ENCODE measurements at regions not wholly inside any gene's neighbourhood (a gene's known extent, or its start where the extent isn't known, plus 50 kb on each side); places are given as distances from the start of the nearest gene placed in this dataset.
"Not testable (repeated sequence)": the region's sequence is repeated elsewhere in the genome, so short reads cannot be mapped to it uniquely, and the experiment has no call there.

DNA sequence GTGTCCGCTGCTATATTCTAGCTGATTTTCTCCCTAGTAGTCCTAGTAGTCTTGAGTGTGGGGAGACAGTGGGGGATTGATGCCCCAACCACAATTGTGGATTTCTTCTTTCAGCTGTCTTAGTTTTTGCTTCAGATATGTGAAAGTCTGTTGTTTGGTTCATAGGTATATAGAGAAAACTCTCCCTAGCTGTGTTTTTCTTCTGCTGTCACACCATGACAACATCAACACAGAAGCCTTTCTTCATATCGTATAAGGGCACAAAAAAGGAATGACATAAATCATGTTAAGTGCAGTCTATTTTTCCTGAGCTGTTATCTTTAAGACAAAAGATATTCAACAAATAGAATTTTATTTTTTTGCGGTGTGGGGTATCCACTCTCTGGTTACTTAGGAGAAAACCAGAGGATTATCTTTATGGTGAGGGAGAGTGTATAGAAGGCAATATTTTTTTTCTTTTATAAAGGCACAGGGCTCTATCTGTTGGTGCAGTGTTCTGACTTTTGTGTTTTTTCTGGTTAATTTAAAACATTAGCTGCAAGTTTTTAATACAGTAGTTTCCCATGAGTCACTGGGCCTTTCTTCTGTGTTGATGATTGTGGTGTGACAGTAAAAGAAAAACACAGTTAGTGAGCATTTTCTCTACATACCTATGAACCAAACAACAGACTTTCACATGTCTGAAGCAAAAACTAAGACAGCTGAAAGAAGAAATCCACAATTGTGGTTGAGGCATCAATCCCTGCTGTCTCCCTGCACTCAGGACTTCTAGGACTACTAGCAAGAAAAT is 139.3 kb upstream of the PLGLB2 start:
- H3K4me3 ChIP-seq (ENCODE audit: low read depth, low read length); CTCF ChIA-PET; POLR2A ChIA-PET: not testable (repeated sequence)

DNA sequence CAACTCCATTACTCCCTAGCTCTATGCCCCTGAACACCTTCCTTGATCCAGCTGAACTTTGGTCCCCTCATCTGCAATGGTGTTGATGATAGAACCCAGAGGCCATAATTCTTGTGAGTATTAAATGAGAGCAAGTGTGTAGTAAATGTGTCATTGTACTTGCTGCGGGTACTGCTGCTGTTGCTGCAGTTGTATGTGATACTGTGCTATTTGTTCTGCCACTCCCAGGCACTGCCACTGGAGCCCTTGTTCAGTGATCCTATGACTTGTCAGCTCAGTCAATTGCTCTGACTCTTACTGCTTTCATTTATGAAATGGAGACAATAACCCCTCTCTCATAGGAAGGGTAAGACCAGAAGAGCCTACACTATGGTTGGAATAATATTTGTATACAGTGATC is 136.9 kb upstream of the PLGLB2 start:
- H3K4me1 ChIP-seq (ENCODE audit: control insufficient read depth, insufficient read depth, low read length); H3K9me3 ChIP-seq (ENCODE audit: control insufficient read depth, insufficient read depth, low read depth, low read length); CTCF ChIA-PET; H3K4me3 ChIP-seq (ENCODE audit: low read depth, low read length); H3K27ac ChIP-seq (ENCODE audit: extremely low read depth, low read depth, low read length); H3K36me3 ChIP-seq (ENCODE audit: control insufficient read depth in 2 of 2, insufficient read depth in 1 of 2, low read length in 2 of 2); POLR2A ChIA-PET: not testable (repeated sequence)

More for the DNA sequence above, 139.3 kb upstream of the PLGLB2 start:
- H3K27ac ChIP-seq (ENCODE audit: extremely low read depth, low read depth, low read length); H3K4me1 ChIP-seq (ENCODE audit: control insufficient read depth, insufficient read depth, low read length); H3K9me3 ChIP-seq (ENCODE audit: control insufficient read depth, insufficient read depth, low read depth, low read length); H3K36me3 ChIP-seq (ENCODE audit: control insufficient read depth in 2 of 2, insufficient read depth in 1 of 2, low read length in 2 of 2): not testable (repeated sequence)

DNA sequence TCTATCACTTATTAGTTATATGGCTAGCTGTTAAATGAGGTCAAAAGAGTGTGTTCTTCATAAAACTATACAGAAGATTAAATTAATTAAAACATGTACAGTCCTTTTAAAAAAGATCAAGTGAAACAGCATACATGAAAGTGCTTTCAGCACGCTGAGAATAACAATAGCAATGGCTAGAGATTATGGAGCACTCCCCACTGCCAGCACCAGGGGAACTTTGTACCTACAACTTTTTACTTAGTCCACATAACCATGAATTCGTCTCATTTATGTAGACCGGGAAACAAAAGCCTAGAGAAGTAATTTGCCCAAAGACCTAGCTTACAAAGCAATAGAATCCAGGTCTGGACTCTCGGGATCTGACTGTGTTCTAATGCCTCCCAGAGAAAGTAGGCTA is 136.5 kb upstream of the PLGLB2 start:
- H3K27ac ChIP-seq (ENCODE audit: extremely low read depth, low read depth, low read length); H3K9me3 ChIP-seq (ENCODE audit: control insufficient read depth, insufficient read depth, low read depth, low read length); POLR2A ChIA-PET; H3K4me3 ChIP-seq (ENCODE audit: low read depth, low read length); H3K4me1 ChIP-seq (ENCODE audit: control insufficient read depth, insufficient read depth, low read length); CTCF ChIA-PET; H3K36me3 ChIP-seq (ENCODE audit: control insufficient read depth in 2 of 2, insufficient read depth in 1 of 2, low read length in 2 of 2): not testable (repeated sequence)

DNA sequence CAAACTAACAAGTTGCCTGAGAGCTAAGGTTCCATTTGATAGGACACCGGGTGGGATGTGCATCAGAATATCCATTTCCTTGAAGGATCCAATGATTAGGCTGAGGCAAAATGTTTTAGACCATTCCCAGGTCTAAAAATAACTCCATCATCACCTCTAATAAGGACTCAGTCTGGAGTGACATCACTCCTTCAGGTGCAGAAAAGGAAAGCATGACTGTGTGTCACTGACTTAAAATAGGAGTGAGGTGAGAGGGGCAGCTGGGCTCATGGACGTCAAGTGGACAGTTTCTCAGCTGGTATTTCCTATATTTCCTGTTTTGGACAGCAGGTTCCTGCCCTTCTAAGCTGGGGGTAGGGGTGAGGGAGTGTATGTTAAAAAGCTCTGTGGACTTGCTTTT is 135.9 kb upstream of the PLGLB2 start:
- CTCF ChIA-PET; H3K4me3 ChIP-seq (ENCODE audit: low read depth, low read length); H3K27ac ChIP-seq (ENCODE audit: extremely low read depth, low read depth, low read length); H3K36me3 ChIP-seq (ENCODE audit: control insufficient read depth in 2 of 2, insufficient read depth in 1 of 2, low read length in 2 of 2); POLR2A ChIA-PET; H3K9me3 ChIP-seq (ENCODE audit: control insufficient read depth, insufficient read depth, low read depth, low read length); H3K4me1 ChIP-seq (ENCODE audit: control insufficient read depth, insufficient read depth, low read length): not testable (repeated sequence)

DNA sequence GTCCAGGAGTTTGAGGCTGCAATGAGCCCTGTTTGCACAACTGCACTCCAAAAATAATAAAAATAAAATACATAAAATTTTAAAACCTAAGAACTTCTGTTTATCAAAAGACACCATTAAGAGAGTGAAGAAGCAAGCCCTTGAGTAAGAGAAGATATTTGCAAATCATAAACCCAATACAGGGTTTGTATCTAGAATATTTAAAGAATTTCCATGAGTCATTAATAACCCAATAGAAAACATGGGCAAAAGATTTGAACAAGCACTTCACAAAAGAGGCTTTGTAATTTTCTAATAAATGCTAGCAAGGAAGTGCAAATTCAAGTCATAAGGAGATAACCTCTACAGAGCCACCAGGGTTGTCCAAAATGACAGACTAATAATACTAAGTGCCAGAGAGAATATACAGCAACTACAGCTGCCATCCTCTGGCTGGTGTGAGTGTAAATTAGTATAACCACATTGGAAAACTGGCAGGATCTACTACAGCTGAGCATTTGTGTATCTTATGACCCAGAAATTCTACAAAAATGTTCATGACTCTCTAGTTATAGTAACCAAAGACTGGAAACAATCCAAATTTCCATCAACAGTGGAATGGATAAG is 133.0 kb upstream of the PLGLB2 start:
- CTCF ChIA-PET; H3K36me3 ChIP-seq (ENCODE audit: control insufficient read depth in 2 of 2, insufficient read depth in 1 of 2, low read length in 2 of 2); H3K27ac ChIP-seq (ENCODE audit: extremely low read depth, low read depth, low read length); H3K4me1 ChIP-seq (ENCODE audit: control insufficient read depth, insufficient read depth, low read length); H3K4me3 ChIP-seq (ENCODE audit: low read depth, low read length); POLR2A ChIA-PET; H3K9me3 ChIP-seq (ENCODE audit: control insufficient read depth, insufficient read depth, low read depth, low read length): not testable (repeated sequence)

DNA sequence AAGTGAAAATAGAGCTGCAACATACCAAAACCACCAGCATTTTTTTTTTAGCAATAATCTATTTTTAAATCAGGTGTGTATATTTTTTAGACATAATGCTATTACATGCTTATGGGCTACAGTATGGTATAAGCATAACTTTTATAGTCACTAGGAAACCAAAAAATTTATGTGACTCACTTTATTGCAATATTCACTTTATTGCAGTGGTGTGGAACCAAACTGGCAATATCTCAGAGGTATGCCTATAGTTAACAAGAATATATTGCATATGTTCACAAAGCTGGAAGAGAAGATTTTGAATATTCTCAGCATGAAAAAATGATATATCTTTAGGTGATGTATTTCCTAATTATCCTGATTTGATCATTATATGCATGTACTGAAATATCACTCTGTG is 128.8 kb upstream of the PLGLB2 start:
- POLR2A ChIA-PET, CTCF ChIA-PET: not testable (repeated sequence)

DNA sequence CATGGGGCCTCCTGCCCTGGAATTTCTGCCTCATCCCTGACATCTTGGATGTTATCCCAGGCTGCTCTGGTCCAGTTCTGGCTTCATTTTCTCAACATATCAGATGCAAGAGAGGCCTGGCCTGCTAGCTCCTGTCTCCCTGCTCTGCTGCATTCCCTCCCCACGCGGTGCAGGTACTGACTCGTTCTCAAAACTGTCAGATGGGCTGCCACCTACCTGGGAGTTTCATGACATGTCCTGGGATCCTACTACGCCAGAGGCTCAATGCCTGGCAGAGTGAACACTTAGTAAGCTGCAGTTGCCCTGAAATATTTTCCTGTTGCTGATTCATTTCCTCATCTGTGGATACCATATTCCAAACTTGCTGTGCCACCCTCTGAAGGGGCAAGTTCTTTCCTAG is 126.7 kb upstream of the PLGLB2 start:
- H3K27ac ChIP-seq (ENCODE audit: extremely low read depth, low read depth, low read length); CTCF ChIA-PET; H3K4me3 ChIP-seq (ENCODE audit: low read depth, low read length); H3K36me3 ChIP-seq (ENCODE audit: control insufficient read depth in 2 of 2, insufficient read depth in 1 of 2, low read length in 2 of 2); H3K9me3 ChIP-seq (ENCODE audit: control insufficient read depth, insufficient read depth, low read depth, low read length); POLR2A ChIA-PET; H3K4me1 ChIP-seq (ENCODE audit: control insufficient read depth, insufficient read depth, low read length): not testable (repeated sequence)

More for the DNA sequence above, 128.8 kb upstream of the PLGLB2 start:
- H3K4me1 ChIP-seq (ENCODE audit: control insufficient read depth, insufficient read depth, low read length); H3K9me3 ChIP-seq (ENCODE audit: control insufficient read depth, insufficient read depth, low read depth, low read length); H3K4me3 ChIP-seq (ENCODE audit: low read depth, low read length); H3K27ac ChIP-seq (ENCODE audit: extremely low read depth, low read depth, low read length); H3K36me3 ChIP-seq (ENCODE audit: control insufficient read depth in 2 of 2, insufficient read depth in 1 of 2, low read length in 2 of 2): not testable (repeated sequence)

DNA sequence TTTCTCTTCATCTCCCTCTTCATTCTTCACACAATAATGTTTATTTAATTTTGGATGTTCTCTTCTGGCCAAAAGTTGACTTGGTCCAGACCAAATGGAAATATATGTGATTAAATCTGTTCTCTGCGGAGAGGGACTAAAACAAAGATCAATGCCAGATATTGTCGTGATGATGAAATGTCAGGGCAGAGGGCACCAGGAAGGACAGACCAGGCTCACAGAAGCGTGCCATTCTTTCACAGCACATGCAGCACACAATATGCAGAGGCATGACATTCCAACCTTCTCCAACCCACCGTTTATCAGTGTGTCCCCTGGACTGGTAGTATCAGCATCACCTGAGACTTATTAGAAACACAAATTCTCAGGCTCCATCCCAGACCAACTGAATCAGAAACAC is 125.2 kb upstream of the PLGLB2 start:
- H3K36me3 ChIP-seq (ENCODE audit: control insufficient read depth in 2 of 2, insufficient read depth in 1 of 2, low read length in 2 of 2); H3K4me3 ChIP-seq (ENCODE audit: low read depth, low read length); H3K4me1 ChIP-seq (ENCODE audit: control insufficient read depth, insufficient read depth, low read length); H3K9me3 ChIP-seq (ENCODE audit: control insufficient read depth, insufficient read depth, low read depth, low read length); CTCF ChIA-PET; H3K27ac ChIP-seq (ENCODE audit: extremely low read depth, low read depth, low read length); POLR2A ChIA-PET: not testable (repeated sequence)

DNA sequence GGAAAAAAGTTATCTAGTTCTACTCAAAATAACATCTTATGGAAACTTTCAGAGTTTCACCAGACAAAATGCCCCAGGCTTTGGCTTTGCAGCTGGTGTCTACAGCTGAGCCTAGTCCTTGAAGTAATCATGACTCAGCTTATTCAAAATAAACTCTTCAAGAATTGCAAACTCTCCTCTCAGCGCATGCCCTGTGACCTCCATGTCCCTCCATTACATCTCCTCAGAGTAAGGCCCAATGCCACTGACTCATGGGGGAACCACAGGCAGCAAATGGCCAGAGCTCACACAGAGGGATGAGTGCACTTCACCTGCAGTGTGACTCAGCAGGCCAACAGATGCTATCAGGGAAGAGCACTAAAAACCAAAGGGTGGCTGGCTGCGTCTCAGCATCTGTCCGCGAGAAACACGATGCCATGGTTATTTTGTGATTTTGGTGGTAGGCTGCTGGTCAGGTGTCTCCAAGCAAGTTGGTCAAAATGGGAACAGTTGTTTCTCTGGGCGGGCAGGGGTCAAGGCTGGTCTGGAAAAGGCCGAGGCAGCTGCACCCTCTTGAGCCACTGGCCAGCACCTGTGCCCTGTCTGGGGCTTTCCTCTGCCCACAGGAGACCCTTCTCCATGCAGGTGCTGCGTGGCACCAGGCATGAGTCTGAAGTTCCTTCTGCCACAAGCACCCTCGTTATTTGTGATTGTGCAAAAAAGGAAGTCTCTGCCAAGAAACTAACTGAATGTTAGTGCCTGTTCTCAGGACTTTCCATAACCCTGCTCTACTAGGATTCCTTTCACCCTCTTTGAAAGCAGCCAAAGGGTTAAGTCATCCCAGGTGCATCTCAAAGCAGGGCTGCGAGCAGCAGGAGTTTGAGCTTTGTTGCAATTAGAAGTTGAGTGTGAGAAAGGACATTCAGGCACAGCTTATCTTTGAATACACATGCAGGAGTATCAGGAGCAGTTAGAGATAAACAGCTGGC is 118.1 kb upstream of the PLGLB2 start:
- CTCF ChIA-PET; POLR2A ChIA-PET; H3K36me3 ChIP-seq (ENCODE audit: control insufficient read depth in 2 of 2, insufficient read depth in 1 of 2, low read length in 2 of 2); H3K4me3 ChIP-seq (ENCODE audit: low read depth, low read length); H3K27ac ChIP-seq (ENCODE audit: extremely low read depth, low read depth, low read length); H3K9me3 ChIP-seq (ENCODE audit: control insufficient read depth, insufficient read depth, low read depth, low read length); H3K4me1 ChIP-seq (ENCODE audit: control insufficient read depth, insufficient read depth, low read length): not testable (repeated sequence)

DNA sequence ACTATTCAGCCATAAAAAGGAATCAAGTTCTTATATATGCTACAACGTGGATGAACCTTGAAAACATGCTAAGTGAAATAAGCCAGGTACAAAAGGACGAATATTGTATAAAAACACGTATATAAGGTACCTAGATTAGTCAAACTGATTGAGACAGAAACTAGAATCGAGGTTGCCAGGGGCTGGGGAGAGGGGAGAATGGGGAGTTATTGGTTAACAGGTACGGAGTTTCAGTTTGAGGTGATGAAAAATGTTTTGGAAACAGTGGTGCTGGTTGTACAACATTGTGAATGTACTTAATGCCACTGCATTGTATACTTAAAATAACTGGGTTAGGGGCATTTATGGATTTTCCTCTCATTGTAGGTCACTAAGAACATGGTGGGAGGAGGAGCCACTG is 117.0 kb upstream of the PLGLB2 start:
- POLR2A ChIA-PET; CTCF ChIA-PET; H3K4me1 ChIP-seq (ENCODE audit: control insufficient read depth, insufficient read depth, low read length); H3K36me3 ChIP-seq (ENCODE audit: control insufficient read depth in 2 of 2, insufficient read depth in 1 of 2, low read length in 2 of 2); H3K9me3 ChIP-seq (ENCODE audit: control insufficient read depth, insufficient read depth, low read depth, low read length); H3K27ac ChIP-seq (ENCODE audit: extremely low read depth, low read depth, low read length); H3K4me3 ChIP-seq (ENCODE audit: low read depth, low read length): not testable (repeated sequence)

DNA sequence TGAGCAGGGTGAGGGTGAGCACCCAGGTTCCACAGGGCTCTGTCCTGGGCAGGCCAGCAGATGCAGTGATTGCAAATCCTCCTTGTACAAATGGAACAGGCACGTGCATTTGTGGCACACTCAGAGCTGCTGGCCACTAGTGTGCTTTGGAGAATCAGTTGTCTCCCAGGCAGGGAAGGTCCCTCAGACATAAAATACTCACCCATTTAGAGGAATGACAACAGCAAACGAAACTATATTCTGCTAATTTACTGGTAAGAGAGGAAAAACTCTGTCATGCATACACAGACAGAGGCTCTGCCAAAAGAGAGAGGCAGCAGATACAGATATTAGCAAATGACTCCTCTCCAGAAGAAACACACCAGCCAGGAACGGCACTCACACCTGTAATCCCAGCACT is 116.5 kb upstream of the PLGLB2 start:
- POLR2A ChIA-PET; H3K9me3 ChIP-seq (ENCODE audit: control insufficient read depth, insufficient read depth, low read depth, low read length); H3K4me3 ChIP-seq (ENCODE audit: low read depth, low read length); H3K27ac ChIP-seq (ENCODE audit: extremely low read depth, low read depth, low read length); H3K36me3 ChIP-seq (ENCODE audit: control insufficient read depth in 2 of 2, insufficient read depth in 1 of 2, low read length in 2 of 2); CTCF ChIA-PET; H3K4me1 ChIP-seq (ENCODE audit: control insufficient read depth, insufficient read depth, low read length): not testable (repeated sequence)
